IPS-NIHi7 (cell line): ENCODE measurements at regions not wholly inside any gene's neighbourhood (a gene's known extent, or its start where the extent isn't known, plus 50 kb on each side); places are given as distances from the start of the nearest gene placed in this dataset.

Source experiments
- DNase-seq: peaks from one replicate; pipeline ENCODE4 v3.0.0; 2012; ENCODE audit warnings: mixed read lengths; ENCODE audit errors: extremely low spot score

DNA sequence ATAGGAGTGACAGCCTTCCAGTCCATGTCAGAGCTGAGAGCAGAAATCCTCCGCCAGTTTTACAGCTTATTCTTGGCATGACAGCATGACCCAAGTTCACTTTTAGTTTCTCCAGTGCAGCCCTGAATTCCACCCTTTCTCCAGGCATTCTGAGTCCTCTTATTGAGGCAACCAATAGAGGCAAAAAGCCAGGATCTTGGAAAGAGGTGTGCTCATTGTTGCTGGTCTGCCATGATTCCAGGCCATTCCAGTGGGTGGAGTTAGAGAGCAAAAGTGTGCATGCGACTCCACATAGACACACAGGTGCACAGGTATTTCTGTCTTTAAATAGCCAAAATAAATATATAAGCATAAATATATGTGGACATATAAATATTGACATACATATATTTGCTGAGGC lies 224.7 kb upstream of the ADARB2 start:
- peak; percentile 31 for DNase-seq

GRCh38 chr10:1960982-1961381 lies 223.7 kb upstream of the ADARB2 start:
- no peak for DNase-seq

- no peak for DNase-seq
These were observed 219.7 kb upstream of the ADARB2 start for GRCh38 chr10:1957057-1957456.

DNA sequence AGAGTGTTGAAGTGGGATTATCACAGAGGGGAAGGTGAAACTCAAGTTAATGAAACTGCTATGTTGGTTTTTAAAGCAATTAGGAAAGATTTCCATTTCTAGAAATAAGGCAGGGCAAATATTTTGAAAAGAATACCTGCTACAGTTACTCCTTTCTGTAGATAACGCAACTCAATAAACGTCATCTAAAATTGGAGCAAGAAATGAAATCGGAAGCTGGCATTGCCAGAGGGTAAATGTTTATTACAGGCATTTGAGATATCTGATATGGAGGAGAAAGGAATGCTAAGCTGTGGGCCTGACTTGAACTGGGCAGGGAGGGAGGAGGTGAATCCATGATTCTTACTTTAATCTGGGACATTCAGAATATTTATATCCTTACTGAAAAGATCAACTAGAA lies 217.0 kb upstream of the ADARB2 start:
- DNase-seq, result no peak

- no peak for DNase-seq
These were observed 215.1 kb upstream of the ADARB2 start for GRCh38 chr10:1952126-1953095.

DNA sequence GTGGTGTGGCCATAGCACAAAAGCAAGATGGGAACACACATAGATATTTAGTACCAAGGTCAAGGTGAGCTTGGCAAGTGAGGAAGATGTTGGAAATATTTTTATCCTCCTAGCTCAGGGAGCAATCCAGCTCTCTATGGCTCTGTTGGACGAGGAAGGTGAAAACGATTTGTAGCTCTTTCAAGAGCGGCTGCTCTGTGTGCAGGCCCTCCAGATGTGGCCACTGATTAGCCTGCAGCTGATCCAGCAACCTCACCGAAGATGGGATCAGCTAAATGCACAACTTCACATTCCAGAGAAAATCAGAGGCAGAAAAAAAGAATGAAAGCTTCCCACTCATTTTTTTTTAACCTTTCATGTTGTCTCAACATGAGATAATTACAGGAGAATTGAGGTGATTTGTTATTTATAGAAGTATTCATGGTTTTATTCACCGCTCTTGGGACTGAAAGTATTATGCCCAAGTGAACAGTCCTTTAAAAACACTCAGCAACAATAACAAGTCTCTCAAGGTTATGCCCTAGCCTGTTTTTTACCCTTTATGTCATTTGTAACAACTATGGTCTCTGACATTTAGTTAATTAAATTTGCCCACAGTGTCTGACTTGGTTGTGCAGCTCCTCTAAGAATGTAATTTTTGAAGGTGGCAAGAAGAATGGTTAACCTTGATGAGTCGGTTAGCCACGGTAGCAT lies 213.6 kb upstream of the ADARB2 start:
- DNase-seq, result no peak

DNA sequence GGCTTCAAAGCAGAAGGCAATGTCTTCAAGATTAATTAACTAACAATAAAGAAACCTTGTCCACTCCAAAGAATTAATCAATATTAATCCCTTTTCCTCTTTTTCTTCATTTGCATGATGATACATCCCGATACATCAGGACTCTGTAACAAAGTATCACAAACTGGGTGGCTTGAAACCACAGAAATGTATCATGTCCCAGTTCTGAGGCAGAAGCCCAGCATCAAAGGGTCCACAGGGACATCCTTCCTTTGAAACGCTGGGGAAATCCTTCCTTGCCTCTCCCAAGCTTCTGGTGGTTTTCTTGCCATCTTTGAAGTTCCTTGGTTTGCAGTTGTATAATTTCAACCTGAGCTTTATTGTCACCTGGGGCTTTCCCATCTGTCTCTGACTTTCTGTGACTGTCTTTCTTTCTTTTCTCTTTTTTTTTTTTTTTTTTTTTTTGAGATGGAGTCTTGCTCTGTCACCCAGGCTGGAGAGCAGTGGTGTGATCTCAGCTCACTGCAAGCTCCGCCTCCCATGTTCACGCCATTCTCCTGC lies 210.2 kb upstream of the ADARB2 start:
- DNase-seq, result no peak

DNA sequence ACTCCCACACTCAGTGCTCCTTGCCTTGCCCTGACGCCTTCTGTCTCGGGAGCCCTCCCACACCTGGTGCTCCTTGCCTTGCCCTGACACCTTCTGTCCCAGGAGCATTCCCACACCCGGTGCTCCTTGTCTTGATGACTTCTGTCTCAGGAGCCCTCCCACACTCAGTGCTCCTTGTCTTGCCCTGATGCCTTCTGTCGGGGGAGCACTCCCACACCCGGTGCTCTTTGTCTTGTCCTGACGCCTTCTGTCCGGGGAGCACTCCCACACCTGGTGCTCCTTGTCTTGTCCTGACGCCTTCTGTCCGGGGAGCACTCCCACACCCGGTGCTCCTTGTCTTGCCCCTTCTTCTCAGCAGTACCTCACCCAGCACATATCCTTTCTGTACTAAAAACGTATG lies 207.2 kb upstream of the ADARB2 start:
- no peak for DNase-seq

GRCh38 chr10:1942478-1942877 lies 205.2 kb upstream of the ADARB2 start:
- DNase-seq, result no peak

GRCh38 chr10:1939016-1939415 lies 201.7 kb upstream of the ADARB2 start:
- no peak for DNase-seq

- no peak for DNase-seq
These were observed 201.0 kb upstream of the ADARB2 start for GRCh38 chr10:1938317-1938716.

DNA sequence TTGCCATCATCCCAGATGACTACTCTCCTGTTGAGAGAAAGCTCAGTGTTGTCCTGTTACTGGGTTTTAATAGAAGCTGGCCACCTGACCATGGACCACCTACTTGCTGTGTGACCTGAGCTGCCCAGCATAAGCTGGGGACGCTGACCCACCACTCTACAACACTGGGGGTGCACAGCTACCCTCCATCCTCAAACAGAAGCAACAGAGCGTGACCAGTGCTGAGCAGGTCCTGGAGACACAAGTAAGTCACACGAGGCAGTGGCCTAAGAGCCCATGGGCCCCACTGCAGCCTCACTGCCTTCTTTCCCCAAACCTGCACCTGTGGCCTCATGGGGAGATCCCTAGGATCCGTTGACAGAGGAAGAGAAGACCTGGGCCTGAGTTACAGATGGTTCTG lies 198.6 kb upstream of the ADARB2 start:
- DNase-seq, result no peak

DNA sequence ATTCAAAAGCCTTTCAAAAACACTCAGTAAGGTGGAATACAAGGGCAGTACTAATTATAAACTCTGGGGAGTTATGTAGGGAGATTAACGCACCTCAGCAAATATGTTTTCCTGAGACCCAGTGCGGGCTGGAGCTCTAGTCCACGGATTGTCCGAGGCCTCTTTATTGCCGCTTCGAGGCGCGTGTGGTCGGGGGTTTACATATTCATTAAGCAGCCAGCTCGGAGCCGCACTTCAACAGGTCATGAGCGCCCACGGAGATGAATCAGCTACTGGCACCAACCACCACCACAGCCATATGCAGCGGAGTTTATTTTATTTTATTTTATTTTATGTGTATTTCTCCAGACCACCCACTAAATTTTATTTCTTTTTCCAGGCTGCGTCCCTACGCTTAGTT lies 195.9 kb upstream of the ADARB2 start:
- no peak for DNase-seq

DNA sequence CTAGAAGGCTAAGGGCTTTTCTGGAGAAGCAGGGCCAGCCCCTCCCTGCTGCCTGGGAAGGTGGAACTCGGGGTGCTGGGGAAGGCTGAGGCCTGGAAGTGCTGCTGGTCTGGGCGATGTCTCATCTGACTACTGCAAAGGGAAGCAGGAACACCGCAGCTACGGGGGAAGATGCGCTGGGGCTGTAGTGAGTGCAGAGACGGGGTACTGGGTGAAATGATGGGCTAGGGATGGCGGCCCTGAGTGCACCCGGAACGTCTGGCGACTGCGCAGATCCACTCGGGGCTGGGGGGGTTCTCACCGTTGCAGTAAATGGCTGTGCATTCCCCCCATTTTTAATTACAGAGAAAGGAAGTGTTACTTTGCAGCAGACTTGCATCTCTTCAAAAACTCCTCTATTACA lies 195.4 kb upstream of the ADARB2 start:
- DNase-seq, result no peak

- no peak for DNase-seq
These were observed 191.3 kb upstream of the ADARB2 start for GRCh38 chr10:1928606-1929005.

GRCh38 chr10:1923998-1924397 lies 186.7 kb upstream of the ADARB2 start:
- DNase-seq, result no peak

DNA sequence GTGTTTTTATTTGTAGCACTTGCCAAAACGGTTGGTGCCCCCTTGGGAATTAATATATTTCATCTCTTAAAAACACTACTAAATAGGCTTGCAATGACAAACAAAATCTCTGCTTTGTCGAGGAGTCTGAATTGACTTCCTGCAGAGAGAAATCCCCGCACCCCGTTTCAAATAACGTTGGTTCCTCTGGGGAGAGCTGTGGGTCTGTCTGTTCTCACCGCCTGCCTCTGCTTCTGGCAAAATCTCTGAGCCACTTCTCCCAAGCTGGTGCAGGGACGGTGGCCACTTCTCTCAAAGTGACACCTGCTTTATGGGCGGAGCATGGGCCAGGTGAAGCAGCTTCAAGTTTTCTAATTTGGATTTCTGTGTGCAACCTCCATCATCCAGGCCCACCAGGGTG lies 186.3 kb upstream of the ADARB2 start:
- no peak for DNase-seq

GRCh38 chr10:1920941-1921340 lies 183.6 kb upstream of the ADARB2 start:
- DNase-seq, result no peak

DNA sequence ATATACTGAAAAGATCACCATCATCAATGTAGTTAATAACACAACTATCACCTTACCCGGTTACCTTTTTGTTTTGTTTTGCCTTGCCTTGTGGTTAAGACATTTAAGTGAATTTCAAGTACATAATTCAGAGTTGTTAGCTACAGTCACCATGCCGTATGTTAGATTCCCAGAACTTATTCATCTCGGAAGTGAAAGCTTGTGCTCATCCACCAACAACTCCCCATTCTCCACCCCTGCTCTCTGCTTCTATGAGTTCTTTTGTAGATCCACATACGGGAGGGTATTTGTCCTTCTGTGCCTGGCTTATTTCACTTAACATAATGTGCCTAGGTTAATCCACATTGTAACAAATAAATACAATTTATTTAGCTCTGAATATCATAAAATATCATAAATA lies 182.8 kb upstream of the ADARB2 start:
- no peak for DNase-seq

DNA sequence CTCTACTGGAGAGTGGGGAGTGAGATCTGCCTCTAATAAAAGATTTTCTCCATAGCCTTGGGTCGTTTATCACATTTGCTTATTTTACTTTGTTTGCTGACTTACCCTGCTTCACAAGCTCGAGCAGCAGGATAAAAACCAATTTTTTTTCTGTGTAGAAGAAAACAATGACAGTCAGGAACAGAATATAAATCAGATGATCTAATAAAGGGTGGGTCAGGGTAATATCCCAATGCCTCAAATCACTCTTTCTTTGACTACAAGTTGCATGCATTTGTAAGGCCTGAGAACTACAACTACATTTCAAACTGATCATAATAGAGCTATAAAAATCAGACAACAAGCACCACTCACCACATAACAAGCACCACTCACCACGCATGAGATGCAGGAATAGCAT lies 174.4 kb upstream of the ADARB2 start:
- no peak for DNase-seq

GRCh38 chr10:1903982-1904381 lies 166.7 kb upstream of the ADARB2 start:
- no peak for DNase-seq

DNA sequence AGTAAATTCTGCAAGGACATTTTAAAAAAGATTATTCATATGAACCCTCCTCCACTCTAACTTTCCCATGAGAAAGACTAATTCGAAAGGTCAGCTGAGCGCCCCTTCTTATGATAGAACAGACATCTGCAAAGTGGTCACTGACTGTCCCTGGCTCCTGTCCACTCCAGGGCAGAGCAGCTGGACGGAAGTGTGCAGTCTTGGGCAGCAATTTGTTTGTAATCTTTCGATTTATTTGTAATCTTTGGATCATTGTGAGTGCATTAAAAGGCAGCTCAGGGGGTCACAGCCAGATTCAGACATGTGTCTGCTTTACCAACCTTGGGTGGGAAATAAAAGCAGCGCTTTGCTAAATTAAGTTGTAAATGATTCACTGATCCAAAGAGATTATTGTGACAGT lies 158.8 kb upstream of the ADARB2 start:
- no peak for DNase-seq

- no peak for DNase-seq
These were observed 158.4 kb upstream of the ADARB2 start for GRCh38 chr10:1895691-1896090.
